ENCODE measurements at regions not wholly inside any gene's neighbourhood (a gene's known extent, or its start where the extent isn't known, plus 50 kb on each side); places are given as distances from the start of the nearest gene placed in this dataset.

GRCh38 chr21:15483138-15483780 lies 246.5 kb upstream of the USP25 start:
- intact Hi-C loops (cut with DNase I), result loop anchor here (5.0 kb wide), 1 partner anchor 621 kb away; no protein-coding TSS in a partner anchor
- no peaks in the 10 kb centered on the region for H3K36me3 ChIP-seq
- TF ChIP-seq, protein P1, sequence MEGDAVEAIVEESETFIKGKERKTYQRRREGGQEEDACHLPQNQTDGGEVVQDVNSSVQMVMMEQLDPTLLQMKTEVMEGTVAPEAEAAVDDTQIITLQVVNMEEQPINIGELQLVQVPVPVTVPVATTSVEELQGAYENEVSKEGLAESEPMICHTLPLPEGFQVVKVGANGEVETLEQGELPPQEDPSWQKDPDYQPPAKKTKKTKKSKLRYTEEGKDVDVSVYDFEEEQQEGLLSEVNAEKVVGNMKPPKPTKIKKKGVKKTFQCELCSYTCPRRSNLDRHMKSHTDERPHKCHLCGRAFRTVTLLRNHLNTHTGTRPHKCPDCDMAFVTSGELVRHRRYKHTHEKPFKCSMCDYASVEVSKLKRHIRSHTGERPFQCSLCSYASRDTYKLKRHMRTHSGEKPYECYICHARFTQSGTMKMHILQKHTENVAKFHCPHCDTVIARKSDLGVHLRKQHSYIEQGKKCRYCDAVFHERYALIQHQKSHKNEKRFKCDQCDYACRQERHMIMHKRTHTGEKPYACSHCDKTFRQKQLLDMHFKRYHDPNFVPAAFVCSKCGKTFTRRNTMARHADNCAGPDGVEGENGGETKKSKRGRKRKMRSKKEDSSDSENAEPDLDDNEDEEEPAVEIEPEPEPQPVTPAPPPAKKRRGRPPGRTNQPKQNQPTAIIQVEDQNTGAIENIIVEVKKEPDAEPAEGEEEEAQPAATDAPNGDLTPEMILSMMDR (IDR thresholded peaks at IDR 0.05), result peak; percentile 93
- ATAC-seq, result peak; percentile 100
- no peaks in the 10 kb centered on the region for H3K9me3 ChIP-seq
- no peaks in the 10 kb centered on the region for H3K4me1 ChIP-seq
- no peak overlapping the region for H3K4me3 ChIP-seq
- peak; percentile 88 for DNase-seq
- H3K27me3 ChIP-seq, result no peaks in the 10 kb centered on the region
- H3K27ac ChIP-seq, result no peak overlapping the region

GRCh38 chr21:15486460-15487195 lies 243.2 kb upstream of the USP25 start:
- ATAC-seq (no peak), DNase-seq (no peak)
- Histone ChIP-seq H3K4me1 (no peaks in the 10 kb centered on the region), H3K9me3 (no peaks in the 10 kb centered on the region), H3K27me3 (no peaks in the 10 kb centered on the region), H3K4me3 (no peak overlapping the region), H3K27ac (no peak overlapping the region), H3K36me3 (no peaks in the 10 kb centered on the region)
- intact Hi-C loops (cut with DNase I), result no loop called here
- TF ChIP-seq, protein P1 (IDR thresholded peaks at IDR 0.05), result no peak

- DNase-seq (no peak), ATAC-seq (no peak)
- intact Hi-C loops (cut with DNase I), result no loop called here
Observed at GRCh38 chr21:15487196-15487550, 242.6 kb upstream of the USP25 start.

DNA sequence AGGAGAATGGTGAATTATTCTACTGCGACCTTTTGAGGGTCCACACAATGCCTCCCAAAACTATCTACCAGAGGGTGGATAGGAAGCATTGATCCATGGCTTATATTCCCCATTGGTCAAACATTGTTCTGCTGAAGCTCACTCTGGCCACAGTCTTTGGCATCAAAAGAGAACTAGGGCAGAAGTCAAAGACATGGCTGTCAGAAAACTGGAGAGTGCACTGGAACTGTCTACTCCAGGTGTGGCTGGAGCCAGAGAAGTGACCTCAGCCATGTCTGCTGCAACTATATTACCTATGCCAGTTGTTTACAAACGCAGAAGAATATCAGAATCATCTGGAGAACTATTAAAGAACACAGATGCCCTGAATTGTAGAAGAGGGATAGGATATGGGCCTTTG lies 238.7 kb upstream of the USP25 start:
- Histone ChIP-seq H3K9me3 (no peaks in the 10 kb centered on the region), H3K27me3 (no peaks in the 10 kb centered on the region), H3K4me3 (no peak overlapping the region), H3K4me1 (no peaks in the 10 kb centered on the region), H3K36me3 (no peaks in the 10 kb centered on the region), H3K27ac (no peak overlapping the region)
- intact Hi-C loops (cut with DNase I), result no loop called here
- TF ChIP-seq, protein P1 (IDR thresholded peaks at IDR 0.05), result no peak
- ATAC-seq (no peak), DNase-seq (no peak)

More at GRCh38 chr21:15487196-15487550, 242.6 kb upstream of the USP25 start:
- Histone ChIP-seq H3K9me3 (no peaks in the 10 kb centered on the region), H3K4me3 (no peak overlapping the region), H3K4me1 (no peaks in the 10 kb centered on the region), H3K27ac (no peak overlapping the region), H3K36me3 (no peaks in the 10 kb centered on the region), H3K27me3 (no peaks in the 10 kb centered on the region)
- TF ChIP-seq, protein P1 (IDR thresholded peaks at IDR 0.05), result no peak

DNA sequence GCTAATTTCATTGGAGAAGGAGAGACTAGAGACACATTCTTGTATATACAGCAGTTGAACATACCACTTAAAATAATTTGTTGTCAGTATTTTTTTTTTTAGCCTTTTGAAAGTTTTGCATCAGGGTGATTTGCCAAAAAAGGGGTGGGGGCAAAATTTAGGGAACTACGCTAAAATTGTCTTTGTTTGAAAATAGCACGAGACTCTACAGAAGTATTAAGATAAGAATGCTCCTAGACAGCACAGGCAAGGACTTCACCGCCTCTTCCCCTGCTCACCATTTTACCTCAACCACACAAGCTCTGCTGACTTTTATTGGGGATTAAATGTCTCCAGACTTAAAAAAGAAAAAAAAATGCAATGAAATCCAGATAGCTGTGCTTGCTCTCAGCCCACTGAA lies 236.1 kb upstream of the USP25 start:
- no peaks in the 10 kb centered on the region for H3K4me1 ChIP-seq
- H3K27ac ChIP-seq, result no peak overlapping the region
- no peaks in the 10 kb centered on the region for H3K9me3 ChIP-seq
- no peak overlapping the region for H3K4me3 ChIP-seq
- no peaks in the 10 kb centered on the region for H3K36me3 ChIP-seq
- DNase-seq (no peak), ATAC-seq (no peak)
- intact Hi-C loops (cut with DNase I), result no loop called here
- TF ChIP-seq, protein P1 (IDR thresholded peaks at IDR 0.05), result no peak
- H3K27me3 ChIP-seq, result no peaks in the 10 kb centered on the region
